ENCODE measurements at regions not wholly inside any gene's neighbourhood (a gene's known extent, or its start where the extent isn't known, plus 50 kb on each side); places are given as distances from the start of the nearest gene placed in this dataset.

DNA sequence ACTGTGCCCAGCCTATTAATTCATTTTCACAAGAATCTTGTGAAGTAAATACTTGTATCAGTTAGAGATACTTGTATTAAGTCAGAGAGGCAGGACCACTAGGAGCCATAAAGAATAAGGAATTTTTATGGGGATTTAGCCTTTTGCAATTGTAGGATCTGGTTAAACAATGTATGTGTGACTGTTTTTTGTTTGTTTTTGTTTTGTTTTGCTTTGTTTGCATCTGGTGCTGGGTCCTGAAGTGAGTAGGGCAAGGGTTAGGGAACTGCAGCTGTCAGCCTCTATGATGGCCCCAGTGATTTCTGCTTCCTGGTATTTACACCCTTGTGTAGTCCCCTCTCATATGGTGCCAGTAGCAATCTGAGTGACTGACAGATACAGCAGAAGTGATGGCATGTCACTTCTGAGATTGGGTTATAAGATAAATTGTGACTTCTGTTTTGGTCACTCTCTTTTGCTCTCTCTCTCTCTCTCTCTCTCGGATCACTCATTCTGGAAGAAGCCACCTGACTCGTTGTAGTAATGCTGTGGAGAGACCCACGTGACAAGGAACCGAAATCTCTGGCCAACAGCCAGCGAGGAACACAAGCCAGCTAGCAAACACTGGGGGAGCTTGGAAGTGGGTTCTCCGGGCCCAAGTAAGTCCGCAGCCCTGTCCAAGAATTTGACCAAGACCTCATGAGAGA, 96.2 kb upstream of the MARK1 start (continued):
- TF ChIP-seq, protein P1, sequence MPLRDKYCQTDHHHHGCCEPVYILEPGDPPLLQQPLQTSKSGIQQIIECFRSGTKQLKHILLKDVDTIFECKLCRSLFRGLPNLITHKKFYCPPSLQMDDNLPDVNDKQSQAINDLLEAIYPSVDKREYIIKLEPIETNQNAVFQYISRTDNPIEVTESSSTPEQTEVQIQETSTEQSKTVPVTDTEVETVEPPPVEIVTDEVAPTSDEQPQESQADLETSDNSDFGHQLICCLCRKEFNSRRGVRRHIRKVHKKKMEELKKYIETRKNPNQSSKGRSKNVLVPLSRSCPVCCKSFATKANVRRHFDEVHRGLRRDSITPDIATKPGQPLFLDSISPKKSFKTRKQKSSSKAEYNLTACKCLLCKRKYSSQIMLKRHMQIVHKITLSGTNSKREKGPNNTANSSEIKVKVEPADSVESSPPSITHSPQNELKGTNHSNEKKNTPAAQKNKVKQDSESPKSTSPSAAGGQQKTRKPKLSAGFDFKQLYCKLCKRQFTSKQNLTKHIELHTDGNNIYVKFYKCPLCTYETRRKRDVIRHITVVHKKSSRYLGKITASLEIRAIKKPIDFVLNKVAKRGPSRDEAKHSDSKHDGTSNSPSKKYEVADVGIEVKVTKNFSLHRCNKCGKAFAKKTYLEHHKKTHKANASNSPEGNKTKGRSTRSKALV (CRISPR knock-in tag; IDR thresholded peaks at IDR 0.05), result no peak

DNA sequence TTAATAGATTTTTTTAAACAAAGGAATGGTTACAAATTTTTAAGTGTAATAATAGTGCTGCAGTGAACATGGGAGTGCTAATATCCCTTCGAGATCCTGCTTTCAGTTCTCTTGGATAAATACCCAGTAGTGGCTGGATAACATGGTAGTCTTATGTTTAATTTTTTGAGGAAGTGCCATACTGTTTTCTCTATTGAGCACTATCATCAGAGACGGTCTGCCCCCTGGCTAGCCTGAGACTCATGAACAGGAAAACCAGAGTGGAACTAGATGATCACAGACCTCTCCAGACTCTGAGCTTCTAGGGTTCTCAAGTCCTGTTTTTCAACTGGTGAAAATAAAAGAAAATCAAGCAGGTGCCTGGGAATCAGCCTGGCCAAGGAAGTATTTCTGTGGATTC, 97.3 kb upstream of the MARK1 start:
- H4K20me1 ChIP-seq (ENCODE audit: insufficient read depth, low read length), result no peaks in the 10 kb centered on the region
- BruUV-seq (replicated peaks), result no TSS peak
- no peaks in the 10 kb centered on the region for H3K79me2 ChIP-seq (ENCODE audit: insufficient read depth, low read length)
- WGBS (ENCODE audit: low lambda C conversion rate), result 2% methylated on average over 2 of the region's 2 CpGs
- H3K36me3 ChIP-seq (replicated peaks in 1 of 2; ENCODE audit: control insufficient read depth in 1 of 2, insufficient read depth in 2 of 2, low read length in 2 of 2), result no peaks in the 10 kb centered on the region
- in situ Hi-C loops (cut with HindIII; ENCODE audit: extremely low pct_ligation_motif_present, low pct_unique_long_range_greater_than_20kb), result no loop called here
- H3K9ac ChIP-seq (ENCODE audit: insufficient read depth, low read depth, low read length), result no peak overlapping the region
- CTCF ChIA-PET (ENCODE audit: low intra/inter-chr PET ratio, low total read pairs), result no interaction called here
- H3K4me1 ChIP-seq (ENCODE audit: insufficient read depth, low read length), result no peaks in the 10 kb centered on the region
- FAIRE-seq, result no peak
- DNase-seq (ENCODE audit: low spot score), result no peak
- intact Hi-C loops (cut with micrococcal nuclease; ENCODE audit: unreplicated experiment), result no loop called here
- H3K4me3 ChIP-seq (replicated peaks in 1 of 3; ENCODE audit: insufficient read depth in 1 of 3, low read depth in 2 of 3, low read length in 3 of 3), result no peak overlapping the region
- no peak overlapping the region for H3K4me2 ChIP-seq (ENCODE audit: low read depth, low read length)
- H3K27ac ChIP-seq (ENCODE audit: extremely low read length, insufficient read depth, low read length), result no peak overlapping the region
- H3K9me3 ChIP-seq (ENCODE audit: low read length), result no peaks in the 10 kb centered on the region
- ATAC-seq, result no peak
- POLR2A ChIA-PET, result no interaction called here
- no peak overlapping the region for H2AFZ ChIP-seq (ENCODE audit: low read length)
- H3K27me3 ChIP-seq (ENCODE audit: control insufficient read depth in 1 of 2, insufficient read depth in 2 of 2, low read length in 2 of 2), result no peaks in the 10 kb centered on the region
- TF ChIP-seq ZNF558 (CRISPR knock-in tag; IDR thresholded peaks at IDR 0.05; ENCODE audit: borderline replicate concordance) (no peak), ZNF792 (CRISPR knock-in tag; IDR thresholded peaks at IDR 0.05) (no peak), HOXA5 (CRISPR knock-in tag; IDR thresholded peaks at IDR 0.05) (no peak), ZNF569 (CRISPR knock-in tag; IDR thresholded peaks at IDR 0.05; ENCODE audit: borderline replicate concordance) (no peak), SAP130 (CRISPR knock-in tag; IDR thresholded peaks at IDR 0.05; ENCODE audit: low read depth) (no peak), SKI (IDR thresholded peaks at IDR 0.05; ENCODE audit: partially characterized antibody) (no peak), ZNF737 (CRISPR knock-in tag; IDR thresholded peaks at IDR 0.05; ENCODE audit: borderline replicate concordance) (no peak), ZNF256 (CRISPR knock-in tag; conservative IDR thresholded peaks at IDR 0.05) (no peak), MIXL1 (CRISPR knock-in tag; IDR thresholded peaks at IDR 0.05) (no peak), ZNF350 (CRISPR knock-in tag; IDR thresholded peaks at IDR 0.05; ENCODE audit: borderline replicate concordance, low read depth) (no peak)
- TF ChIP-seq, protein P2, sequence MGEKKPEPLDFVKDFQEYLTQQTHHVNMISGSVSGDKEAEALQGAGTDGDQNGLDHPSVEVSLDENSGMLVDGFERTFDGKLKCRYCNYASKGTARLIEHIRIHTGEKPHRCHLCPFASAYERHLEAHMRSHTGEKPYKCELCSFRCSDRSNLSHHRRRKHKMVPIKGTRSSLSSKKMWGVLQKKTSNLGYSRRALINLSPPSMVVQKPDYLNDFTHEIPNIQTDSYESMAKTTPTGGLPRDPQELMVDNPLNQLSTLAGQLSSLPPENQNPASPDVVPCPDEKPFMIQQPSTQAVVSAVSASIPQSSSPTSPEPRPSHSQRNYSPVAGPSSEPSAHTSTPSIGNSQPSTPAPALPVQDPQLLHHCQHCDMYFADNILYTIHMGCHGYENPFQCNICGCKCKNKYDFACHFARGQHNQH (CRISPR knock-in tag; IDR thresholded peaks at IDR 0.05), result no peak
- TF ChIP-seq, protein P3, sequence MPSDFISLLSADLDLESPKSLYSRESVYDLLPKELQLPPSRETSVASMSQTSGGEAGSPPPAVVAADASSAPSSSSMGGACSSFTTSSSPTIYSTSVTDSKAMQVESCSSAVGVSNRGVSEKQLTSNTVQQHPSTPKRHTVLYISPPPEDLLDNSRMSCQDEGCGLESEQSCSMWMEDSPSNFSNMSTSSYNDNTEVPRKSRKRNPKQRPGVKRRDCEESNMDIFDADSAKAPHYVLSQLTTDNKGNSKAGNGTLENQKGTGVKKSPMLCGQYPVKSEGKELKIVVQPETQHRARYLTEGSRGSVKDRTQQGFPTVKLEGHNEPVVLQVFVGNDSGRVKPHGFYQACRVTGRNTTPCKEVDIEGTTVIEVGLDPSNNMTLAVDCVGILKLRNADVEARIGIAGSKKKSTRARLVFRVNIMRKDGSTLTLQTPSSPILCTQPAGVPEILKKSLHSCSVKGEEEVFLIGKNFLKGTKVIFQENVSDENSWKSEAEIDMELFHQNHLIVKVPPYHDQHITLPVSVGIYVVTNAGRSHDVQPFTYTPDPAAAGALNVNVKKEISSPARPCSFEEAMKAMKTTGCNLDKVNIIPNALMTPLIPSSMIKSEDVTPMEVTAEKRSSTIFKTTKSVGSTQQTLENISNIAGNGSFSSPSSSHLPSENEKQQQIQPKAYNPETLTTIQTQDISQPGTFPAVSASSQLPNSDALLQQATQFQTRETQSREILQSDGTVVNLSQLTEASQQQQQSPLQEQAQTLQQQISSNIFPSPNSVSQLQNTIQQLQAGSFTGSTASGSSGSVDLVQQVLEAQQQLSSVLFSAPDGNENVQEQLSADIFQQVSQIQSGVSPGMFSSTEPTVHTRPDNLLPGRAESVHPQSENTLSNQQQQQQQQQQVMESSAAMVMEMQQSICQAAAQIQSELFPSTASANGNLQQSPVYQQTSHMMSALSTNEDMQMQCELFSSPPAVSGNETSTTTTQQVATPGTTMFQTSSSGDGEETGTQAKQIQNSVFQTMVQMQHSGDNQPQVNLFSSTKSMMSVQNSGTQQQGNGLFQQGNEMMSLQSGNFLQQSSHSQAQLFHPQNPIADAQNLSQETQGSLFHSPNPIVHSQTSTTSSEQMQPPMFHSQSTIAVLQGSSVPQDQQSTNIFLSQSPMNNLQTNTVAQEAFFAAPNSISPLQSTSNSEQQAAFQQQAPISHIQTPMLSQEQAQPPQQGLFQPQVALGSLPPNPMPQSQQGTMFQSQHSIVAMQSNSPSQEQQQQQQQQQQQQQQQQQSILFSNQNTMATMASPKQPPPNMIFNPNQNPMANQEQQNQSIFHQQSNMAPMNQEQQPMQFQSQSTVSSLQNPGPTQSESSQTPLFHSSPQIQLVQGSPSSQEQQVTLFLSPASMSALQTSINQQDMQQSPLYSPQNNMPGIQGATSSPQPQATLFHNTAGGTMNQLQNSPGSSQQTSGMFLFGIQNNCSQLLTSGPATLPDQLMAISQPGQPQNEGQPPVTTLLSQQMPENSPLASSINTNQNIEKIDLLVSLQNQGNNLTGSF (CRISPR knock-in tag; IDR thresholded peaks at IDR 0.05), result no peak
- TF ChIP-seq, protein P4, sequence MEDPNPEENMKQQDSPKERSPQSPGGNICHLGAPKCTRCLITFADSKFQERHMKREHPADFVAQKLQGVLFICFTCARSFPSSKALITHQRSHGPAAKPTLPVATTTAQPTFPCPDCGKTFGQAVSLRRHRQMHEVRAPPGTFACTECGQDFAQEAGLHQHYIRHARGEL (CRISPR knock-in tag; IDR thresholded peaks at IDR 0.05), result no peak
